Femur (tissue), 1 donor: ENCODE measurements at regions not wholly inside any gene's neighbourhood (a gene's known extent, or its start where the extent isn't known, plus 50 kb on each side); places are given as distances from the start of the nearest gene placed in this dataset.

Source experiments
- DNase-seq: peaks from one replicate; pipeline ENCODE4 v3.0.0-alpha.2; 2017

GRCh38 chr10:121076776-121077715 lies 225.9 kb downstream of the WDR11 start:
- DNase-seq = peak; percentile 34

DNA sequence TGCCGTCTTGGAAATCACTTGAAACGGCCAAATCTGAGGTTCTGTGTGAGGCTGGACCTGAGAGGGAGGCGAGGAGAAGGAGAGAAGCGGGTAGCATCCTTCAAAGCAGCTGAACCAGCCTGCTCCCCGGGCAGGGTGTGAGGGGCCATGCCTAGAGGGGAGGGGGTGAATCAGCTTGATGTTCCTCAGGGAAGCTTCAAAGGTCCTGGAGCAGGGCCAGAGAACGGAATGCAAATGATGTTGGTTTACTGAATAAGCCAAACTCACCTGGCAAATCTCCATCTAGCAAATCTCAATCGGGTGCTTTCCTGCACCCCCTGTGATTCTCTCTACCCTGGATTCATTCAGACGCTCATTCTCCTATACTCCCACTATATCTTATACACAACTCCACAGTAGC lies 226.9 kb downstream of the WDR11 start:
- no peak for DNase-seq

- DNase-seq = no peak
Observed at GRCh38 chr10:121078672-121079102, 227.5 kb downstream of the WDR11 start.

GRCh38 chr10:121079226-121079625 lies 228.1 kb downstream of the WDR11 start:
- no peak for DNase-seq

DNA sequence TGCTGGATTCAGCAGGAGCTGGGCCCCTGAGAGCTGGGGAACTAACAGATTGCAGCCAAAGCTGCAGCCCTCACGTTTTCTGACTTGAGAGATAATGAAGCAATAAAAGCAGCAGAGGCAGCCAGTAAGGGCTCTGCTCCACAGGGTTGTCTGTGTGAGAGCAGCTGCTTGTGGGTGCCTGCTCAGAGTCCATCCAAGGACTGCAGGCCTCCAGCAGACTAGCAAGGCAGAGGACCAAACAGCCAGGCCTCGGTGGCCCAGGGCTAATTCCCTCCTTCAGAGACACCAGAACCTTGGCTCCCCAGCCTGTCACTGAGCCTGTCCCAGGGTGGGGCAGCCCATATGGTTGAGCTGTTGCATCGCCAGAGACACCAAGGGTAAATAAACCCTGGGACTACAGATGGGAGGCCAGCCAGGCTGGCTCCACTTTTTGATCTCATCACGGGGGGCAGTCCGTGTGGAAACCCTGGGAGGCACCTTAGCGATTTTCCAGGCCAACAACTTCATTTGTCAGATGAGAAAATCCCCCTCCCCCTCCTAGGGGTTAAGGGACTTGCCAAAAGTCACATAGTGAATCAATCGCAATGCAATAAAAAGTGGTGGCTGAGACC lies 229.2 kb downstream of the WDR11 start:
- no peak for DNase-seq

- DNase-seq = no peak
Observed at GRCh38 chr10:121081306-121081705, 230.1 kb downstream of the WDR11 start.

- DNase-seq = no peak
Observed at GRCh38 chr10:121082984-121083383, 231.8 kb downstream of the WDR11 start.

GRCh38 chr10:121084016-121084674 lies 233.0 kb downstream of the WDR11 start:
- DNase-seq = no peak

- DNase-seq = no peak
Observed at GRCh38 chr10:121084675-121085070, 233.5 kb downstream of the WDR11 start.

DNA sequence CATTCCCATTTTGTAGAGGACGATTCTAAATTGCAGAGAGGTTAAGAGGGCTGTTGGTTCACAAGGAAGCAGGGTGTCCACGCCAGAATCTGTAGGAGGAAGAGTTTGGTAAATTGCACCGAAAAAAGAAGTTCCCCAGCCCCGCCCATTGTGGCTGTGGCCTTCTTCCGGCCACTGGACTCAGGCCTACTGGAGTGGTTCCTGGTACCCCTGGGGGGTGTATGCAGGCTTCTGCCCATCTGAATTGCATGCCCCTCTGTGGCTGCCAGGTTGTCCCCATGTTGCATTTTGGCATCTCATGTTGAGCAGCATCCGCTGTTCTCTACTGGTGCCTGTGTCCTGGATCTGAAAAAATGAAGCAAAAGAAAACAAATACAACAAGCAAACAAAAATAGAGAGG lies 234.2 kb downstream of the WDR11 start:
- DNase-seq = no peak

GRCh38 chr10:121087129-121087528 lies 236.0 kb downstream of the WDR11 start:
- DNase-seq = no peak

DNA sequence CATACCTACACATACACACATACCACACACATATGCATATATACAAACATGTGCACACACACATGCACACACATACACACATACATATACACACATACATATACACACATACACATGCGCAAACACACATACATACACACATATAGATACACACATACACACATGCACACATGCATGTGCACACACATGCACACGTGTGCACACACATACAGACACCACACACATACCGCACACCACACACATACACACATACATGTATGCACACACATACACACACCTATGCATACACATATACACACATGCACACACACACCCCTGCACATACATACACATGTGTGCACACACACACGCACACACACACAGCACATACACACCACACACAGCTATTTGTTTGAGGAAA lies 236.5 kb downstream of the WDR11 start:
- DNase-seq = no peak

GRCh38 chr10:121088524-121088923 lies 237.4 kb downstream of the WDR11 start:
- DNase-seq = no peak

- DNase-seq = no peak
Observed at GRCh38 chr10:121089434-121089833, 238.3 kb downstream of the WDR11 start.

DNA sequence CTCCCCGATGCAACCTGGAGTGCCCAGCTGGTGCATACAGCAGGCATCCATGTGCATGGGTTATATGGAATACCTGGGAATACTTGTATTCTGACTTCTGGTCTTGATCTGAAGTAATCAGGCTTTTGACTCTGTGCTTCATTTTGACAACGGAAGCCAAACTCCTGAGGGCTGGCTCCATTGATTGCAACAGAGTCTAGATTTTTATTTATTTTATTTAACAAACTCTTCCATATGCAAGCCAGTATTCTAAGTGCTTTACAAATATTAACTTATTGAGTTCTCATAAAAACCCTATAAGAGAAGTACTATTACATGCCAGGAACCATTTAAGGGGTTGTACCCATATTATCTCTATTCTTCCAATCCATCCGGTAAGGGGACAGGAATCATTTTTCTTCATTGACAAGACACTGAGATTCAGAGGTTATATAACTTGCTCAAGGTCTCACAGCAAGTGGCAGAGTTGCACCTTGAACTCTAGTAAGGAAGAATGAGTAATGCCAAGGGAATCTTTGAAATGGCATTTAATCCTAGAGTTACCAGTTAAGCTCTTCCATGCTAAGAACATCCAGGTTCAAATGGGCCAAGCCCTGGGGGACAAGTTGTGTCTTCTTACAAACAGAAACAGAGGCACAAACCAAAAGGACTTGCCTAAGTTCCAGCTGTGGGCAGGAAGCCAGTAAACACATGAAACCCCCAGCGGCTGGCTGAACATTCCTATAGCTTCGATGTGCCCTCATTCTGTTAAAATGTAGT lies 241.0 kb downstream of the WDR11 start:
- DNase-seq = peak; percentile 45

DNA sequence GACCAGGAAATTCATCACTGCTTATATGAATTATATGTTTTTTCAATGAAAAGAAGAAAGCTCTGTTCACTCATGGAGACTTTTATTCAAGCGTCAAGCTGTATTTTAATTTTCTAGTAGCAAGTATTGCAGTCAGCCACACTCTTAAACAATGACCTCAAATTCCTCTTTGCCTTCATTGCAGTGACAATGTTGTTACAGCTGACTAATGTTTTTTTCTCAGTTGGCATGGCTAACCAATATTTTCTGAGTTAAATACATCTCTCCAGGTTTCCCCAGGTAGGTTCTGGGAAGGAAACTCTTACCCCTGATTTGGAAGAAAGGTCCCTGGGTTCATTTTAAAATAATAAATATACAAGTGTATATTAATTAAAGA lies 241.5 kb downstream of the WDR11 start:
- no peak for DNase-seq

DNA sequence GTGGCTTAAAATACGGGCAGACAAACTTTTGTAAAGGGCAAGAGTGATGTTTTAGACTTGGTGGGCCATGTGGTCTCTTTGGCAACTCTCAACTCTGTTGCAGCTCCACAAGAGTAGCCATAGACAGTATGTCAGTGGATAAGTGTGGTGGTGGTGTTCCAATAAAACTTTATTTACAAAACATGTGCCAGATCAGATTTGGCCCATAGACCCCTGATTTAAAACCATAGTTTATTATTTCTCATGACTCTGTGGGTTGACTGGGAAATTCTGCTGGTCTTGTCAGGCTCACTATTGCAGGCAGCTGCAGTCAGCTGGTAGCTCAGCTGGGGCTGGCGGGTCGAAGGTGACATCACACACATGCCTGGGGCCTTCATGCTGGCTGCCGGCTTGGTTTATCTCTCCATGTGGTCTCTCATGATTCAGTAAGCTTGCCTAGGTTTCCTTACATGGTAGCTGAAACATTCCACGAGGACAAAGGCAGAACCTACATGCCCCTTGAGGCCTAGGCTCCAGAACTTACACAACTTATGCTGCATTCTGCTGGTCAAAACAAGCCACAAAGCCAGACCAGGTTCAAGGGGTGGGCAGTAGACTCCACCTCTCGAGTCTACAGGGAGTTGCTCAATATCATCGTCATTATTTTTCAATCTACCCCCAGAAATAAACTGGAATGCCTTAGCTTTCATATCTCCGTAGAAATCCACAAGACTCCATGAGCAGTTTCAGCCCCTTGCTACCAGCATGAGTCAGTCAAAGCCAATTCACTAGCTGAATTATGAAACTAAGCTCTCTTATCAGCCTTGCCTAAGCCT lies 245.7 kb downstream of the WDR11 start:
- DNase-seq = no peak

GRCh38 chr10:121098211-121098610 lies 247.0 kb downstream of the WDR11 start:
- no peak for DNase-seq

DNA sequence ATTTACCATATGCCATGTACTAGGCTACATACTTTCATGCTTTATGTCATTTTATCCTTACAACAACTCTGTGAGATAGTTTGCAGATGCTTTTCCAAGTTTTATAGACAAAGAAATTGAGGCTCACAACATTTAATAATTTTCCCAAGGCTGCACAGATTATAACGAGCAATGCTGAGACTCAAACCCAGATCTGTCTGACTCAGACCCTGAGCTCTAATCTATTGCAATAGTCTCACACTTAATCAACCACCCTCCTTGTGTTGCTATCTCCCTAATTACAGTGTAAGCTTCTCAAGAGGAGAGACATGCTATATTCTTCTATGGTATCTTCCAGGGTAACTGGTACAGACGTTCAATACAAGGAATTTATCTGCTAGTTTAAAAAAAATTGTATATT lies 247.6 kb downstream of the WDR11 start:
- no peak for DNase-seq

GRCh38 chr10:121099181-121099580 lies 248.0 kb downstream of the WDR11 start:
- no peak for DNase-seq

DNA sequence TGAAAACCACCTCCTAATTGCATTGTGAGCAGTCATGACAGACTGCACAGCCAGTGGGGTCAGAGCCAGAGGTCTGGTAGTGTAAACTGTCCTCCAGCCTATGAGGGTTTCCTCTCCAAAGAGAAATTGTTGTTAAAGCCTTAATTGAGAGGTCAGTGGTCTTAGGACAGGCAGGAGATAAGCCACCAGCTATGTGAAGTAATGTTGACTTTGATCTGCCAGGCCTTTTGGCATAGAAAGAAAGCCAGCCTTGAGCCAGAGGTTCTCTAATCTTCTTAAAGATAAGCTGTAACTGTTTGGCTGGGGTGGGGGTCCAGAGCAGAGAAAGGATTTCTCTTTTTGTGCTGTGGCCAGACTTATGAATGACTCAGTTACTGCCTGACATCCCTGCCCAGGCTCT lies 248.4 kb downstream of the WDR11 start:
- DNase-seq = no peak

- no peak for DNase-seq
Observed at GRCh38 chr10:121101561-121101960, 250.4 kb downstream of the WDR11 start.
